Stimulated activated naive B cell treated with anti-CD40 and anti-IgM and Interleukin-4, amounts not matched to agents 10 μg/mL and 1 μg/mL and 100 μg/mL, for 72 hours (primary cell): ENCODE measurements at regions not wholly inside any gene's neighbourhood (a gene's known extent, or its start where the extent isn't known, plus 50 kb on each side); places are given as distances from the start of the nearest gene placed in this dataset.
"Not testable (repeated sequence)": the region's sequence is repeated elsewhere in the genome, so short reads cannot be mapped to it uniquely, and the experiment has no call there.

Experiments used
- ATAC-seq, 2 donors: fragments of 150-1000 bp; cut with Tn5 transposase; replicated peaks; 2 replicates each; pipeline ENCODE4 v1.10.0; 2021; ENCODE audit warnings: moderate library complexity in 1 of 2
- DNase-seq: peaks from one replicate; pipeline ENCODE4 v3.0.0; 2021
- H3K27ac Mint-ChIP-seq: one replicate; pipeline ENCODE4 v1.8.0; 2022; ENCODE audit warnings: mild to moderate bottlenecking, mixed read lengths
- H3K27me3 Mint-ChIP-seq, 2 donors: one replicate each; pipeline ENCODE4 v1.8.0; 2022; ENCODE audit warnings: mixed read lengths in 2 of 2
- H3K36me3 Mint-ChIP-seq, 2 donors: one replicate each; pipeline ENCODE4 v1.8.0; 2022; ENCODE audit warnings: mixed read lengths in 2 of 2, mild to moderate bottlenecking in 1 of 2
- H3K4me1 Mint-ChIP-seq, 2 donors: one replicate each; pipeline ENCODE4 v1.8.0; 2022; ENCODE audit warnings: mixed read lengths in 2 of 2, mild to moderate bottlenecking in 1 of 2
- H3K4me3 Mint-ChIP-seq, 2 donors: one replicate each; pipeline ENCODE4 v1.8.0; 2022; ENCODE audit warnings: mild to moderate bottlenecking in 2 of 2, mixed read lengths in 2 of 2, moderate library complexity in 1 of 2
- H3K9me3 Mint-ChIP-seq, 2 donors: one replicate each; pipeline ENCODE4 v1.8.0; 2022; ENCODE audit warnings: mixed read lengths in 2 of 2, mild to moderate bottlenecking in 1 of 2

GRCh38 chr3:31081018-31081662 lies 186.7 kb upstream of the GADL1 start:
- H3K4me3 Mint-ChIP-seq: no peak overlapping the region
- no peaks in the 10 kb centered on the region for H3K27me3 Mint-ChIP-seq
- no peak for ATAC-seq
- H3K27ac Mint-ChIP-seq: no peak overlapping the region
- no peaks in the 10 kb centered on the region for H3K4me1 Mint-ChIP-seq
- no peak for DNase-seq
- no peaks in the 10 kb centered on the region for H3K9me3 Mint-ChIP-seq
- H3K36me3 Mint-ChIP-seq: no peaks in the 10 kb centered on the region

DNA sequence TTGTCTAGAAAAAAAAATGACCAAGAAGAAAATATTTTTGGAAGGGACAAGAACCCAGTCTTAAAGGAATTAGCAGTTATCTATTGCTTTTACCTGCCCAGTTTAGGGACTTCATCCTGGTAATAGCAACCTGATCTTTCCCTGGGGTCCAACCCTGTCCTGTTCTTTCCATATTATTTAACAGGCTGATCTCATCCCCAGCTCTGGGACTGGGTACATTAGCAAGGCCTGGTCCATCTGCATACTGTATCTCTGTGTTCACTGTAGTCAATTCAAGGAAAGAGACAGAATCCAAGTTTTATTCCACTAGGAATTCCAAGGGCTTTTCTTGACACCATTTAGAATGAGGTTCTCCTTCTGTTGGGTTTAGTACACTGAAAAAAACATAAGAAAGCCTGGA lies 191.7 kb upstream of the GADL1 start:
- DNase-seq: no peak

DNA sequence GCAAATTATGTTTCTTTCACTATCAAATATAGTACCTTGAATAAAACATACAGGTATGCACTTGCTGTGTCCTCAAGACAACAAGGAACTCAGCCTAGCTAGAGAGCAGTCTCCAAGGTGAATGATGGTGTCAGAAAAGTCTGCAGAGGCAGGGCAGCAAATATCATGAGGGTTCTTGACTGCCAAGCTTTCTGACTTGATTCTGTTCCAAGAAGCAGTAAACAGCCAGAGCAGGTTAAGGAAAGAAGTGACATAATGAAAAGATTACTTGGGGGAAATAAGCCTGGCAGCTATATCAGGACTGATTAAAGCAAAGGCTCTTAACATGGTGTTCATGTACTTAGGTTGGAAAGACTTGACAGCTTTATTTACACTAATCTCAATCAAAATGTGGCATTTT lies 192.2 kb upstream of the GADL1 start:
- H3K36me3 Mint-ChIP-seq: no peaks in the 10 kb centered on the region
- H3K4me1 Mint-ChIP-seq: no peaks in the 10 kb centered on the region
- ATAC-seq: no peak
- H3K9me3 Mint-ChIP-seq: no peaks in the 10 kb centered on the region
- H3K27me3 Mint-ChIP-seq: no peaks in the 10 kb centered on the region
- no peak overlapping the region for H3K4me3 Mint-ChIP-seq
- DNase-seq: no peak
- no peak overlapping the region for H3K27ac Mint-ChIP-seq

More for the DNA sequence above, 191.7 kb upstream of the GADL1 start:
- no peaks in the 10 kb centered on the region for H3K4me1 Mint-ChIP-seq
- no peak for ATAC-seq
- H3K27ac Mint-ChIP-seq: no peak overlapping the region
- no peaks in the 10 kb centered on the region for H3K9me3 Mint-ChIP-seq
- H3K36me3 Mint-ChIP-seq: no peaks in the 10 kb centered on the region
- no peak overlapping the region for H3K4me3 Mint-ChIP-seq
- no peaks in the 10 kb centered on the region for H3K27me3 Mint-ChIP-seq

- peaks cover 1 to 8% of the 10 kb centered on the region in 2 donors for H3K4me1 Mint-ChIP-seq
- H3K9me3 Mint-ChIP-seq: no peaks in the 10 kb centered on the region
- H3K36me3 Mint-ChIP-seq: no peaks in the 10 kb centered on the region
- H3K27ac Mint-ChIP-seq: no peak overlapping the region
- ATAC-seq (no peak), DNase-seq (no peak)
- no peaks in the 10 kb centered on the region for H3K27me3 Mint-ChIP-seq
- H3K4me3 Mint-ChIP-seq: no peak overlapping the region
Observed at GRCh38 chr3:31091748-31092147, 197.3 kb upstream of the GADL1 start.

DNA sequence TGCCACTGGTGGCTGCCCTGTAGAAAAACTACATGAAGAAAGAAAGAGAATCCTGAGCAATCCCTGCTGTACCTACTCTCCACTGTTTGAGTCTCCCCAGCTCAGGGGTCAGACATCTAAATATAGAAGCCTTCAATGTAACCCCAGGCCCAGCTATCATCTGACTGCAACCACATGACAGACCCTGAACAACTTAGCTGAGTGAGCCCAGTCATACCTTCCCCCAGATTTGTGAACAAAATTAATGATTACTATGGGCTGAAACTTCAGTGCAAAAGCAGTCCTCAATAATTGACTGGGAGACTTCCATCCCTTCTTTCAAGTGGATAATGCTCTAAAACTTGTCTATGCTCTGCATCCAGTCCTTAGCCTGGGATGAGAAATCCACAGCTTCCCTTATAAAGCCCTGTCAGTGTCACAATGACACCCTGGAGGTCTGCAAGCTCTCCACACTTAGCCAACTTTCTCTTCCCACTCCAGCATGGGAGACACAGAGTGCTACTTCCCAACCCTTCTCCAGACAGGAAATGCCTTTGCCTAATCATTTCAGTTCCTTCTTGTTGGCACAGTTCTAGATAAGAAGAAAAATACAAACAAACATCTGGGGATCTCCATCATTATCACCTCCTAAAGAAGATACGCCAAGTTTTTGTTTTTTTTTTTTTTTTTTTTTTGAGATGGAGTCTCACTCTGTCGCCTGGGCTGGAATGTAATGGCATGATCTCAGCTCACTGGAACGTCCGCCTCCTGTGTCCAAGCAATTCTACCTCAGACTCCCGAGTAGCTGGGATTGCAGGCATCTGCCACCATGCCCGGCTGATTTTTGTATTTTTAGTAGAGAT lies 198.5 kb upstream of the GADL1 start:
- Mint-ChIP-seq H3K4me1 (peaks cover 3 to 16% of the 10 kb centered on the region in 2 donors), H3K36me3 (no peaks in the 10 kb centered on the region), H3K4me3 (no peak overlapping the region), H3K27ac (no peak overlapping the region), H3K27me3 (no peaks in the 10 kb centered on the region), H3K9me3 (no peaks in the 10 kb centered on the region)
- DNase-seq (no peak), ATAC-seq (no peak)

DNA sequence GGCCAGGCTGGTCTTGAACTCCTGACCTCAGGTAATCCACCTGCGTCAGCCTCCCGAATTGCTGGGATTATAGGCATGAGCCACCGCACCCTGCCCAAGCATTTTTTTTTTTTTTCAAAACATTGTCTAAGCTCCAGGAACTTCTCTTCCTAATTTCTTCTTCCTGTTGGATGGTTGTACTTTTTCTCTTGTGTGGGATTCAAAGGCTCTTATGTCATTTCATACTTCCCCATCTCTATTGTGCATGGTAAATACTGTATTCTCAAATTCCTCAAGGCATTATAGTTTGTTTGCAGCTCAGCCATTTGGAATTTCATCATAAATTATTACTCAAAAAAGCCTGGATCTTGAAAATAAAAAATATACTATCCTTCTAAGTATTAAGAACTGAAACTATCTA lies 199.1 kb upstream of the GADL1 start:
- ATAC-seq (no peak), DNase-seq (no peak)
- Mint-ChIP-seq H3K4me3 (no peak overlapping the region), H3K27me3 (no peaks in the 10 kb centered on the region), H3K27ac (no peak overlapping the region), H3K4me1 (peaks cover 3 to 16% of the 10 kb centered on the region in 2 donors), H3K36me3 (no peaks in the 10 kb centered on the region), H3K9me3 (no peaks in the 10 kb centered on the region)

DNA sequence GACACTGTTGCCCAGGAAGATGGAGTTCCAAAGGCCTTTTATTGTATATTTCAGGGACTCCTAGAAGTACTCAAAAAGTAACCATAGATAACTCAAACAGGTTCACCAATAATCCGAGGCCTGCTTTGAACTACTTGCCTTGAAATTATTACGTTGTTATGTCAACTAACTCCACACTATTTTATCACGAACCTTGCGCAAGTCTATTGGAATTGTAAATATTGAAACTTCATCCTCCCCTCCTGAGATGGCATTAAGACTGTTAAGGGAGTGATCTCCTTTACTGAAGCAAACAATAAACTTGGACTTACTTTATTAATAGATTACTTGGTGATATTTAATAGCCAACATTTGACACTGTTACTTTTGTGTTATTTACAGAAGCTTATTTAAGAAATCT lies 199.6 kb upstream of the GADL1 start:
- Mint-ChIP-seq H3K4me1 (peaks cover 3 to 16% of the 10 kb centered on the region in 2 donors), H3K36me3 (no peaks in the 10 kb centered on the region), H3K9me3 (no peaks in the 10 kb centered on the region), H3K27ac (no peak overlapping the region), H3K27me3 (no peaks in the 10 kb centered on the region), H3K4me3 (no peak overlapping the region)
- DNase-seq: no peak
- no peak for ATAC-seq

DNA sequence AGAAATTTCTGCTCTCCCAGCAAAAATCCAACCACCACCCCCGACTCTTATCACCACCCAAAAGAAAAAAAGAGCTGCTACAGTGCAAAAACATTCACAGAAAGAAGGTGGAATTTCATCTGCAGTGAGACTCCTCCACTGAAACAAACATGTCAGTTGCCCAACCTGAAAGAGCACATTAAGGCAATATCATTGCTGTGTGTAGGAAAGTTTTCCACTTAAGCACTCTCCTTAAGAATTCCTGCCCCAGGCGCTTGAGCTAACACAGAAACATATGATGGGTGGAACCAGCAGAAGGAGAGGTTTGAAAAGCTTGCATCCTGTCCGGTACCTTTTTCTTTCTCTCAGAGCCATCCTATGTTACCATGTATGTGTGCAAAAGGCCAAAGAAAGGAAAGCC lies 200.8 kb upstream of the GADL1 start:
- DNase-seq (no peak), ATAC-seq (no peak)
- no peaks in the 10 kb centered on the region for H3K9me3 Mint-ChIP-seq
- no peak overlapping the region for H3K27ac Mint-ChIP-seq
- H3K4me1 Mint-ChIP-seq: peaks cover 3 to 16% of the 10 kb centered on the region in 2 donors
- H3K4me3 Mint-ChIP-seq: no peak overlapping the region
- H3K36me3 Mint-ChIP-seq: no peaks in the 10 kb centered on the region
- H3K27me3 Mint-ChIP-seq: no peaks in the 10 kb centered on the region

DNA sequence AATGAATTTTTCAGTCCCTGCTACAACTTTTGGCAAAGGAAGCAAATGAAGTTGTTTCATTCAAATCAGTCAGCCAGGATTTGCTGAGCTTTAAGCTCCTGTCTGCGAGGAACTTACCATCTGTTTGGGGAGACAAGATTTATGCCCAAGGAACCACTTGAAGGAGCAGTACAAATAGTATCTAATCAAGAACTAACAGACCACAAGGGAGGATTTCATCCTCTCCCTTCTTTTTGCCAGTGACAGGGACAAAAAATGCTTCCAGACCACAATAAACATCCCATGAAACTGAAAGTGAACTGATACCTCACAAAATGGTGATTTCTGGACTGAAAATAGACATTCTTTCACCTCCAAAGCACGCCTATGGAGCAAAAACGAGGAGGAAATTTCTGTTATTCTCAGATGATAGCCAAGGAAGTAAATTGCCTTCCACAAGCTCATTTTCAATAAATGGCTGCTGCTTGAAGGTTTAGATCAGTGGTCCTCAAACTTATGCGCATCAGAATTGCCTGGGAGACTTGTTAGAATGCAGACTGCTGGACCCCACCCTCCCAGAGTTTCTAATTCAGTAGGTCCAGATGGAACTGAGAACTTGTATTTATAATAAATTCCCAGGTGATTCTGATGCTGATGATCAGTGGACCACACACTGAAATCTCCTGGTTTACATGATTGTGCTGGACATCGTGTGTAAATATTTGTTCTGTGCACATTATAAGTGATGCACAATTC lies 202.4 kb upstream of the GADL1 start:
- peaks cover 3 to 16% of the 10 kb centered on the region in 2 donors for H3K4me1 Mint-ChIP-seq
- H3K36me3 Mint-ChIP-seq: no peaks in the 10 kb centered on the region
- no peak for ATAC-seq
- H3K9me3 Mint-ChIP-seq: no peaks in the 10 kb centered on the region
- no peak for DNase-seq
- H3K27ac Mint-ChIP-seq: no peak overlapping the region
- no peaks in the 10 kb centered on the region for H3K27me3 Mint-ChIP-seq
- H3K4me3 Mint-ChIP-seq: no peak overlapping the region

GRCh38 chr3:31100519-31100918 lies 206.1 kb upstream of the GADL1 start:
- no peak overlapping the region for H3K4me3 Mint-ChIP-seq
- DNase-seq (no peak), ATAC-seq (no peak)
- no peaks in the 10 kb centered on the region for H3K36me3 Mint-ChIP-seq
- H3K27ac Mint-ChIP-seq: no peak overlapping the region
- H3K4me1 Mint-ChIP-seq: peaks cover 3 to 16% of the 10 kb centered on the region in 2 donors
- H3K27me3 Mint-ChIP-seq: no peaks in the 10 kb centered on the region
- H3K9me3 Mint-ChIP-seq: no peaks in the 10 kb centered on the region

DNA sequence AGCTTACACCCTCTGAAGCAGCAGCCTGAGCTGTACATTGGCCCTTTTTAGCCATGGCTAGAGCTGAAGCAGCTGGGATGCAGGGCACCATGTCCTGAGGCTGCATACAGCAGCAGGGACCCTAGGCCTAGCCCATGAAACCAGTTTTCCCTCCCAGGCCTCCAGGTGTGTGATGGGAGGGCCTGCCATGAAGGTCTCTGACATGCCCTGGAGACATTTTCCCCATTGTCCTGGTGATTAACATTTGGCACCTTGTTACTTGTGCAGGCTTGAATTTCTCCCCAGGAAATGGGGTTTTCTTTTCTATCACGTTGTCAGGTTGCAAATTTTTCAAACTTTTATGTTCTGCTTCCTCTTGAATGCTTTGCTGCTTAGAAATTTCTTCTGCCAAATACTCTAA lies 206.8 kb upstream of the GADL1 start:
- DNase-seq, H3K9me3 Mint-ChIP-seq, H3K4me3 Mint-ChIP-seq, H3K36me3 Mint-ChIP-seq, H3K27ac Mint-ChIP-seq, ATAC-seq, H3K27me3 Mint-ChIP-seq: not testable (repeated sequence)
- peaks cover 2 to 13% of the 10 kb centered on the region in 2 donors for H3K4me1 Mint-ChIP-seq

GRCh38 chr3:31102196-31102879 lies 207.9 kb upstream of the GADL1 start:
- no peak for ATAC-seq
- no peak overlapping the region for H3K27ac Mint-ChIP-seq
- H3K27me3 Mint-ChIP-seq: no peaks in the 10 kb centered on the region
- H3K4me3 Mint-ChIP-seq: no peak overlapping the region
- no peaks in the 10 kb centered on the region for H3K9me3 Mint-ChIP-seq
- no peak for DNase-seq
- H3K36me3 Mint-ChIP-seq: no peaks in the 10 kb centered on the region
- peaks cover 0 to 2% of the 10 kb centered on the region in 2 donors for H3K4me1 Mint-ChIP-seq

DNA sequence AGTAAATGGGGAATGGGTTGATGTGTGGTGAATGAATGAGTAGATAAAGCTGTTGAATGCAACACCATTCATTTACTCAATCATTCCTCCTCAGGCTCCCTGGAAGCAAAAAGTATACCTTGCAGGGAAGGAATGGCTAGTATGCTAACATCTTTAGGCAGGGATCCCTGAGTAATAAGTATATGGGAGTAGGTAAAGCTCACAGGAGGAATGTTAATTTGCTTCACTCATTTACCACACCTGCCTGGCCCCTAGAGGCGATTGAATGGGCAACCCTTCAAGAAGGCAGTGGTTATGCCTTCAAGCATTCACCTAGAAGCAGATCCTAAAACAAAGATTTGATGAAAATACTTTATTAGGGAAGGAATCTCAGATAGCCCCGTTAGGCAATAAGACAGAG lies 208.7 kb upstream of the GADL1 start:
- no peaks in the 10 kb centered on the region for H3K36me3 Mint-ChIP-seq

DNA sequence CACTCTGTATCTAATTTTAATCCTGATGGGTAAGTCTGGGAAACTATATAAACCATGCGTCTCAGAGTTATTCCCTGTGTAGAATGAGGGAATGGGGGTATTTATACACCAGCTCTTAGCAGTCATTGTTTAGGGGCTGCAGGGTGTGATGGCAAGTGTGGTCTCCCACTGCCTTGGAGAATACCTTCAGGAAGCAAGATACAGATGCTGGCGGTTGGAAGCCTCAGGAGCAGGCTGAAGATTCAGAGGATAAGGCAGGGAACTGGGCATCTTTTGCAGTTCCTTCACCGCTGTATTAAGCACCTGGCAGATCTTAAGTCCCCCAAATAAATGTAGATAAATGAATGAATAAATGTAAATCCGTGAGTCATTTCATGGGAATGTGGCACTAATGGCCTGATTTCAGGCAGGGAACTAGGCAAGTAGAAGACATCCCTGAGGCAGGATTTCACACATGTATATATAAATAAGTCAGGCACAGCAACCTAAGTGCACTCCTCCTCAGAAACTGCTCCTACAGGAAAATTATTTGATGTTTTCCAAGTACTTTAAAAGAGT lies 209.2 kb upstream of the GADL1 start:
- ATAC-seq (no peak), DNase-seq (no peak)
- no peak overlapping the region for H3K4me3 Mint-ChIP-seq
- no peaks in the 10 kb centered on the region for H3K36me3 Mint-ChIP-seq
- H3K4me1 Mint-ChIP-seq: no peaks in the 10 kb centered on the region
- H3K9me3 Mint-ChIP-seq: no peaks in the 10 kb centered on the region
- H3K27ac Mint-ChIP-seq: no peak overlapping the region
- H3K27me3 Mint-ChIP-seq: no peaks in the 10 kb centered on the region

More for the DNA sequence above, 208.7 kb upstream of the GADL1 start:
- H3K27ac Mint-ChIP-seq: no peak overlapping the region
- no peak for ATAC-seq
- H3K9me3 Mint-ChIP-seq: no peaks in the 10 kb centered on the region
- H3K4me3 Mint-ChIP-seq: no peak overlapping the region
- no peaks in the 10 kb centered on the region for H3K27me3 Mint-ChIP-seq
- no peak for DNase-seq
- no peaks in the 10 kb centered on the region for H3K4me1 Mint-ChIP-seq
